HAP-1 (cell line): ENCODE measurements at regions not wholly inside any gene's neighbourhood (a gene's known extent, or its start where the extent isn't known, plus 50 kb on each side); places are given as distances from the start of the nearest gene placed in this dataset.

Experiments
- DNase-seq, 2 experiments: peaks; one replicate each; pipeline ENCODE4 v3.0.0-alpha.2; 2016 to 2020; ENCODE audit warnings: low spot score in 2 of 2
- H3K27me3 ChIP-seq: fragments of 250-450 bp; sonication (Bioruptor Pico); 2 replicates; pipeline ENCODE4 v1.5.1; 2020; ENCODE audit warnings: low read depth, mild to moderate bottlenecking, moderate library complexity
- H3K36me3 ChIP-seq: fragments of 250-450 bp; sonication (Bioruptor Pico); replicated peaks from 2 replicates; pipeline ENCODE4 v1.5.1; 2020; ENCODE audit warnings: mild to moderate bottlenecking
- H3K4me1 ChIP-seq: fragments of 250-450 bp; sonication (Bioruptor Pico); 2 replicates; pipeline ENCODE4 v1.5.1; 2020; ENCODE audit warnings: mild to moderate bottlenecking
- H3K4me3 ChIP-seq: fragments of 250-450 bp; sonication (Bioruptor Pico); 2 replicates; pipeline ENCODE4 v1.5.1; 2020; ENCODE audit warnings: mild to moderate bottlenecking, moderate library complexity
- H3K9me3 ChIP-seq: fragments of 250-450 bp; sonication (Bioruptor Pico); 2 replicates; pipeline ENCODE4 v1.5.1; 2020; ENCODE audit warnings: mild to moderate bottlenecking, moderate library complexity
- in situ Hi-C: fragments of 300-500 bp; cut with MboI; formaldehyde crosslinking; loops from 3 replicates; pipeline ENCODE4 v1.14.3; 2020; ENCODE audit warnings: low sequenced_read_pairs, inconsistent platforms, mixed read lengths

GRCh38 chr4:14883166-14883565, 119.1 kb upstream of the CPEB2 start:
- Histone ChIP-seq H3K4me1 (no peaks in the 10 kb centered on the region), H3K36me3 (no peaks in the 10 kb centered on the region), H3K4me3 (no peak overlapping the region), H3K27me3 (no peaks in the 10 kb centered on the region), H3K9me3 (no peaks in the 10 kb centered on the region)
- in situ Hi-C loops = no loop called here
- no peak for DNase-seq

GRCh38 chr4:14883661-14884060, 118.6 kb upstream of the CPEB2 start:
- in situ Hi-C loops = no loop called here
- H3K4me1 ChIP-seq = no peaks in the 10 kb centered on the region
- no peak for DNase-seq
- H3K9me3 ChIP-seq = no peaks in the 10 kb centered on the region
- no peaks in the 10 kb centered on the region for H3K27me3 ChIP-seq
- no peaks in the 10 kb centered on the region for H3K36me3 ChIP-seq
- no peak overlapping the region for H3K4me3 ChIP-seq

- Histone ChIP-seq H3K4me1 (no peaks in the 10 kb centered on the region), H3K27me3 (no peaks in the 10 kb centered on the region), H3K9me3 (no peaks in the 10 kb centered on the region), H3K4me3 (no peak overlapping the region), H3K36me3 (no peaks in the 10 kb centered on the region)
- DNase-seq = no peak
- in situ Hi-C loops = no loop called here
These were observed 114.3 kb upstream of the CPEB2 start for GRCh38 chr4:14887842-14888433.

GRCh38 chr4:14888790-14889572, 113.3 kb upstream of the CPEB2 start:
- no peaks in the 10 kb centered on the region for H3K27me3 ChIP-seq
- in situ Hi-C loops = no loop called here
- no peak overlapping the region for H3K4me3 ChIP-seq
- DNase-seq = no peak
- no peaks in the 10 kb centered on the region for H3K36me3 ChIP-seq
- no peaks in the 10 kb centered on the region for H3K9me3 ChIP-seq
- no peaks in the 10 kb centered on the region for H3K4me1 ChIP-seq

- no peaks in the 10 kb centered on the region for H3K36me3 ChIP-seq
- no peaks in the 10 kb centered on the region for H3K9me3 ChIP-seq
- no peaks in the 10 kb centered on the region for H3K4me1 ChIP-seq
- no peaks in the 10 kb centered on the region for H3K27me3 ChIP-seq
- DNase-seq = no peak
- in situ Hi-C loops = no loop called here
- H3K4me3 ChIP-seq = no peak overlapping the region
These were observed 109.7 kb upstream of the CPEB2 start for GRCh38 chr4:14892563-14892962.

GRCh38 chr4:14893713-14894112, 108.6 kb upstream of the CPEB2 start:
- Histone ChIP-seq H3K9me3 (no peaks in the 10 kb centered on the region), H3K4me1 (no peaks in the 10 kb centered on the region), H3K27me3 (no peaks in the 10 kb centered on the region), H3K36me3 (no peaks in the 10 kb centered on the region), H3K4me3 (no peak overlapping the region)
- no peak for DNase-seq
- in situ Hi-C loops = no loop called here

GRCh38 chr4:14894392-14895292, 107.6 kb upstream of the CPEB2 start:
- no peak overlapping the region for H3K4me3 ChIP-seq
- DNase-seq = no peak
- no peaks in the 10 kb centered on the region for H3K9me3 ChIP-seq
- in situ Hi-C loops = no loop called here
- no peaks in the 10 kb centered on the region for H3K36me3 ChIP-seq
- H3K4me1 ChIP-seq = no peaks in the 10 kb centered on the region
- no peaks in the 10 kb centered on the region for H3K27me3 ChIP-seq

- no peaks in the 10 kb centered on the region for H3K27me3 ChIP-seq
- H3K9me3 ChIP-seq = no peaks in the 10 kb centered on the region
- no peak for DNase-seq
- no peak overlapping the region for H3K4me3 ChIP-seq
- H3K36me3 ChIP-seq = no peaks in the 10 kb centered on the region
- in situ Hi-C loops = no loop called here
- H3K4me1 ChIP-seq = no peaks in the 10 kb centered on the region
These were observed 105.6 kb upstream of the CPEB2 start for GRCh38 chr4:14896656-14897175.

- Histone ChIP-seq H3K9me3 (no peaks in the 10 kb centered on the region), H3K27me3 (no peaks in the 10 kb centered on the region), H3K36me3 (no peaks in the 10 kb centered on the region), H3K4me1 (no peaks in the 10 kb centered on the region), H3K4me3 (no peak overlapping the region)
- no peak for DNase-seq
- in situ Hi-C loops = no loop called here
These were observed 105.1 kb upstream of the CPEB2 start for GRCh38 chr4:14897217-14897616.

- DNase-seq = no peak
- Histone ChIP-seq H3K4me3 (no peak overlapping the region), H3K4me1 (no peaks in the 10 kb centered on the region; the same call in 1 of the 2 replicates), H3K9me3 (no peaks in the 10 kb centered on the region), H3K27me3 (no peaks in the 10 kb centered on the region), H3K36me3 (no peaks in the 10 kb centered on the region)
- in situ Hi-C loops = no loop called here
These were observed 103.3 kb upstream of the CPEB2 start for GRCh38 chr4:14898989-14899388.

- H3K36me3 ChIP-seq = no peaks in the 10 kb centered on the region
- DNase-seq = no peak
- no peaks in the 10 kb centered on the region for H3K27me3 ChIP-seq
- in situ Hi-C loops = no loop called here
- H3K4me3 ChIP-seq = no peak overlapping the region
- H3K9me3 ChIP-seq = no peaks in the 10 kb centered on the region
- no peaks in the 10 kb centered on the region; the same call in 1 of the 2 replicates for H3K4me1 ChIP-seq
These were observed 99.9 kb upstream of the CPEB2 start for GRCh38 chr4:14902342-14902741.

- Histone ChIP-seq H3K36me3 (no peaks in the 10 kb centered on the region), H3K4me3 (no peak overlapping the region), H3K27me3 (no peaks in the 10 kb centered on the region), H3K4me1 (no peaks in the 10 kb centered on the region; the same call in 1 of the 2 replicates), H3K9me3 (no peaks in the 10 kb centered on the region)
- no peak for DNase-seq
- in situ Hi-C loops = no loop called here
These were observed 99.0 kb upstream of the CPEB2 start for GRCh38 chr4:14903321-14903720.

- Histone ChIP-seq H3K4me1 (no peaks in the 10 kb centered on the region; the same call in 1 of the 2 replicates), H3K27me3 (no peaks in the 10 kb centered on the region), H3K36me3 (no peaks in the 10 kb centered on the region), H3K4me3 (no peak overlapping the region), H3K9me3 (no peaks in the 10 kb centered on the region)
- in situ Hi-C loops = no loop called here
- DNase-seq = no peak
These were observed 95.5 kb upstream of the CPEB2 start for GRCh38 chr4:14906805-14907204.

- no peak for DNase-seq
- Histone ChIP-seq H3K4me1 (no peaks in the 10 kb centered on the region), H3K27me3 (no peaks in the 10 kb centered on the region), H3K4me3 (no peak overlapping the region), H3K9me3 (no peaks in the 10 kb centered on the region), H3K36me3 (no peaks in the 10 kb centered on the region)
- in situ Hi-C loops = no loop called here
These were observed 93.6 kb upstream of the CPEB2 start for GRCh38 chr4:14908635-14909034.
